ENCODE measurements at regions not wholly inside any gene's neighbourhood (a gene's known extent, or its start where the extent isn't known, plus 50 kb on each side); places are given as distances from the start of the nearest gene placed in this dataset.

GRCh38 chr10:10605551-10606081, 412.1 kb upstream of the CELF2 start:
- no peak overlapping the region for H3K4me3 ChIP-seq (ENCODE audit: low read depth, low read length)
- no peaks in the 10 kb centered on the region for H3K4me1 ChIP-seq (ENCODE audit: control insufficient read depth, insufficient read depth, low read length, poor library complexity, severe bottlenecking)
- H3K9me3 Mint-ChIP-seq: peaks cover 0 to 3% (median 0%) of the 10 kb centered on the region in 7 donors
- H3K4me1 Mint-ChIP-seq: no peaks in the 10 kb centered on the region
- no peak overlapping the region for H3K27ac Mint-ChIP-seq
- H3K4me3 Mint-ChIP-seq: no peak overlapping the region
- no peaks in the 10 kb centered on the region for H3K36me3 Mint-ChIP-seq
- peaks cover 2% of the 10 kb centered on the region for H3K27me3 Mint-ChIP-seq
- H3K27me3 ChIP-seq (ENCODE audit: control insufficient read depth, insufficient read depth, low read length): no peaks in the 10 kb centered on the region
- DNase-seq (no peak), ATAC-seq (ENCODE audit: low read depth in 2 of 2) (no peak)
- no peaks in the 10 kb centered on the region for H3K36me3 ChIP-seq (ENCODE audit: control insufficient read depth, insufficient read depth, low read length)
- no peaks in the 10 kb centered on the region for H3K9me3 ChIP-seq (ENCODE audit: control insufficient read depth in 2 of 2, low read length in 2 of 2)
- no peak overlapping the region for H3K27ac ChIP-seq (ENCODE audit: insufficient read depth, low read length, poor library complexity, severe bottlenecking)

GRCh38 chr10:10609379-10609955, 408.2 kb upstream of the CELF2 start:
- no peaks in the 10 kb centered on the region for H3K36me3 ChIP-seq (ENCODE audit: control insufficient read depth, insufficient read depth, low read length)
- H3K4me3 Mint-ChIP-seq: no peak overlapping the region
- H3K27ac Mint-ChIP-seq: no peak overlapping the region
- H3K9me3 ChIP-seq (ENCODE audit: control insufficient read depth in 2 of 2, low read length in 2 of 2): no peaks in the 10 kb centered on the region
- H3K27me3 ChIP-seq (ENCODE audit: control insufficient read depth, insufficient read depth, low read length): no peaks in the 10 kb centered on the region
- peaks cover 0 to 3% (median 0%) of the 10 kb centered on the region in 7 donors for H3K9me3 Mint-ChIP-seq
- no peaks in the 10 kb centered on the region for H3K36me3 Mint-ChIP-seq
- H3K4me1 ChIP-seq (ENCODE audit: control insufficient read depth, insufficient read depth, low read length, poor library complexity, severe bottlenecking): no peaks in the 10 kb centered on the region
- DNase-seq: no peak
- no peak overlapping the region for H3K4me3 ChIP-seq (ENCODE audit: low read depth, low read length)
- no peaks in the 10 kb centered on the region for H3K4me1 Mint-ChIP-seq
- no peaks in the 10 kb centered on the region for H3K27me3 Mint-ChIP-seq
- no peak overlapping the region for H3K27ac ChIP-seq (ENCODE audit: insufficient read depth, low read length, poor library complexity, severe bottlenecking)
- no peak for ATAC-seq (ENCODE audit: low read depth in 2 of 2)

GRCh38 chr10:10610171-10610570, 407.5 kb upstream of the CELF2 start:
- H3K36me3 Mint-ChIP-seq: no peaks in the 10 kb centered on the region
- no peaks in the 10 kb centered on the region for H3K36me3 ChIP-seq (ENCODE audit: control insufficient read depth, insufficient read depth, low read length)
- H3K4me1 Mint-ChIP-seq: no peaks in the 10 kb centered on the region
- H3K27me3 ChIP-seq (ENCODE audit: control insufficient read depth, insufficient read depth, low read length): no peaks in the 10 kb centered on the region
- no peaks in the 10 kb centered on the region for H3K9me3 Mint-ChIP-seq
- H3K27ac ChIP-seq (ENCODE audit: insufficient read depth, low read length, poor library complexity, severe bottlenecking): no peak overlapping the region
- no peaks in the 10 kb centered on the region for H3K27me3 Mint-ChIP-seq
- ATAC-seq (ENCODE audit: low read depth in 2 of 2) (no peak), DNase-seq (no peak)
- no peaks in the 10 kb centered on the region for H3K9me3 ChIP-seq (ENCODE audit: control insufficient read depth in 2 of 2, low read length in 2 of 2)
- H3K4me1 ChIP-seq (ENCODE audit: control insufficient read depth, insufficient read depth, low read length, poor library complexity, severe bottlenecking): no peaks in the 10 kb centered on the region
- H3K27ac Mint-ChIP-seq: no peak overlapping the region
- no peak overlapping the region for H3K4me3 Mint-ChIP-seq
- H3K4me3 ChIP-seq (ENCODE audit: low read depth, low read length): no peak overlapping the region

GRCh38 chr10:10612151-10612550, 405.5 kb upstream of the CELF2 start:
- Histone ChIP-seq H3K36me3 (ENCODE audit: control insufficient read depth, insufficient read depth, low read length) (no peaks in the 10 kb centered on the region), H3K4me3 (ENCODE audit: low read depth, low read length) (no peak overlapping the region)

GRCh38 chr10:10613656-10614244, 403.9 kb upstream of the CELF2 start:
- peaks cover 0 to 3% (median 0%) of the 10 kb centered on the region in 7 donors for H3K9me3 Mint-ChIP-seq
- H3K9me3 ChIP-seq (ENCODE audit: control insufficient read depth in 2 of 2, low read length in 2 of 2): no peaks in the 10 kb centered on the region
- H3K4me3 Mint-ChIP-seq: no peak overlapping the region
- no peaks in the 10 kb centered on the region for H3K27me3 ChIP-seq (ENCODE audit: control insufficient read depth, insufficient read depth, low read length)
- no peaks in the 10 kb centered on the region for H3K4me1 ChIP-seq (ENCODE audit: control insufficient read depth, insufficient read depth, low read length, poor library complexity, severe bottlenecking)
- ATAC-seq (ENCODE audit: low read depth in 2 of 2): no peak
- DNase-seq: no peak
- H3K27ac ChIP-seq (ENCODE audit: insufficient read depth, low read length, poor library complexity, severe bottlenecking): no peak overlapping the region
- H3K36me3 ChIP-seq (ENCODE audit: control insufficient read depth, insufficient read depth, low read length): no peaks in the 10 kb centered on the region
- H3K4me3 ChIP-seq (ENCODE audit: low read depth, low read length): no peak overlapping the region
- no peaks in the 10 kb centered on the region for H3K36me3 Mint-ChIP-seq
- H3K27me3 Mint-ChIP-seq: peaks cover 6% of the 10 kb centered on the region
- no peaks in the 10 kb centered on the region for H3K4me1 Mint-ChIP-seq
- no peak overlapping the region for H3K27ac Mint-ChIP-seq

More at GRCh38 chr10:10612151-10612550, 405.5 kb upstream of the CELF2 start:
- Mint-ChIP-seq H3K4me1 (no peaks in the 10 kb centered on the region), H3K36me3 (no peaks in the 10 kb centered on the region), H3K9me3 (peaks cover 0 to 3% (median 0%) of the 10 kb centered on the region in 7 donors), H3K27me3 (no peaks in the 10 kb centered on the region), H3K4me3 (no peak overlapping the region), H3K27ac (no peak overlapping the region)
- no peak for ATAC-seq (ENCODE audit: low read depth in 2 of 2)
- Histone ChIP-seq H3K27ac (ENCODE audit: insufficient read depth, low read length, poor library complexity, severe bottlenecking) (no peak overlapping the region), H3K27me3 (ENCODE audit: control insufficient read depth, insufficient read depth, low read length) (no peaks in the 10 kb centered on the region), H3K4me1 (ENCODE audit: control insufficient read depth, insufficient read depth, low read length, poor library complexity, severe bottlenecking) (no peaks in the 10 kb centered on the region), H3K9me3 (ENCODE audit: control insufficient read depth in 2 of 2, low read length in 2 of 2) (no peaks in the 10 kb centered on the region)
- DNase-seq: no peak

GRCh38 chr10:10617686-10618085, 400.0 kb upstream of the CELF2 start:
- Mint-ChIP-seq H3K4me1 (no peaks in the 10 kb centered on the region), H3K27me3 (peaks cover 6% of the 10 kb centered on the region), H3K4me3 (no peak overlapping the region), H3K27ac (no peak overlapping the region), H3K9me3 (peaks cover 0 to 3% (median 0%) of the 10 kb centered on the region in 7 donors), H3K36me3 (no peaks in the 10 kb centered on the region)
- Histone ChIP-seq H3K27ac (ENCODE audit: insufficient read depth, low read length, poor library complexity, severe bottlenecking) (no peak overlapping the region), H3K36me3 (ENCODE audit: control insufficient read depth, insufficient read depth, low read length) (no peaks in the 10 kb centered on the region), H3K4me1 (ENCODE audit: control insufficient read depth, insufficient read depth, low read length, poor library complexity, severe bottlenecking) (no peaks in the 10 kb centered on the region), H3K9me3 (ENCODE audit: control insufficient read depth in 2 of 2, low read length in 2 of 2) (no peaks in the 10 kb centered on the region), H3K4me3 (ENCODE audit: low read depth, low read length) (no peak overlapping the region), H3K27me3 (ENCODE audit: control insufficient read depth, insufficient read depth, low read length) (no peaks in the 10 kb centered on the region)
- ATAC-seq (ENCODE audit: low read depth in 2 of 2) (no peak), DNase-seq (no peak)

GRCh38 chr10:10618139-10618538, 399.5 kb upstream of the CELF2 start:
- Histone ChIP-seq H3K9me3 (ENCODE audit: control insufficient read depth in 2 of 2, low read length in 2 of 2) (no peaks in the 10 kb centered on the region), H3K4me1 (ENCODE audit: control insufficient read depth, insufficient read depth, low read length, poor library complexity, severe bottlenecking) (no peaks in the 10 kb centered on the region), H3K36me3 (ENCODE audit: control insufficient read depth, insufficient read depth, low read length) (no peaks in the 10 kb centered on the region), H3K27ac (ENCODE audit: insufficient read depth, low read length, poor library complexity, severe bottlenecking) (no peak overlapping the region), H3K4me3 (ENCODE audit: low read depth, low read length) (no peak overlapping the region), H3K27me3 (ENCODE audit: control insufficient read depth, insufficient read depth, low read length) (no peaks in the 10 kb centered on the region)
- Mint-ChIP-seq H3K4me3 (no peak overlapping the region), H3K4me1 (no peaks in the 10 kb centered on the region), H3K27ac (no peak overlapping the region), H3K9me3 (peaks cover 0 to 3% (median 0%) of the 10 kb centered on the region in 7 donors), H3K27me3 (peaks cover 6% of the 10 kb centered on the region), H3K36me3 (no peaks in the 10 kb centered on the region)
- ATAC-seq (ENCODE audit: low read depth in 2 of 2) (no peak), DNase-seq (no peak)
